HepG2 (cell line): ENCODE measurements at regions not wholly inside any gene's neighbourhood (a gene's known extent, or its start where the extent isn't known, plus 50 kb on each side); places are given as distances from the start of the nearest gene placed in this dataset.

Experiments used
- ATAC-seq: fragments of 200-7000 bp; cut with Tn5 transposase; 3 replicates; pipeline ENCODE4 v1.9.1; 2020; ENCODE audit warnings: mild to moderate bottlenecking, moderate library complexity
- BruUV-seq: library from RNA; stranded (reverse); fragments of 400-500 nt; replicated peaks from 2 replicates; lab custom pipeline; 2021; lab: Mats Ljungman, UMichigan
- CTCF ChIA-PET: fragments of 300-600 bp; formaldehyde crosslinking; extraction: SDS; loops from one replicate; lab custom pipeline; 2021; ENCODE audit warnings: low total read pairs, inconsistent platforms, low intra/inter-chr PET ratio; lab: Yijun Ruan, JAX
- POLR2A ChIA-PET: fragments of 350-600 bp; sonication (Branson Sonifier 250); formaldehyde crosslinking; loops from one replicate; lab custom pipeline; 2020; ENCODE audit warnings: antibody characterized with exemption, inconsistent platforms; lab: Yijun Ruan, JAX
- DNase-seq: peaks from one replicate; pipeline ENCODE4 v3.0.0-alpha.2; 2015; ENCODE audit warnings: low spot score
- FAIRE-seq: peaks from 3 replicates; lab custom pipeline; 2011; peaks lifted over from hg19 to GRCh38; lab: Jason Lieb, UNC
- H2AFZ ChIP-seq: one replicate; pipeline ENCODE4 v1.6.1; 2011; ENCODE audit warnings: low read length, inconsistent platforms
- H3K27ac ChIP-seq: fragments of 300-600 bp; 3 replicates; pipeline ENCODE4 v1.8.0; 2011; ENCODE audit warnings: mixed run types, mild to moderate bottlenecking, mixed read lengths, low read length, inconsistent platforms; ENCODE audit not compliant: insufficient read depth; ENCODE audit errors: extremely low read length
- H3K27me3 ChIP-seq, 2 experiments: fragments of 200-600 bp in 1 of 2; 2 replicates in 1 of 2; 3 replicates in 1 of 2; pipeline versions ENCODE4 v1.6.0 to v1.8.0; 2011; ENCODE audit warnings: low read length in 2 of 2, mild to moderate bottlenecking in 2 of 2, moderate library complexity in 2 of 2, inconsistent platforms in 1 of 2; ENCODE audit not compliant: insufficient read depth in 2 of 2, control insufficient read depth in 1 of 2
- H3K36me3 ChIP-seq, 2 experiments: fragments of 200-600 bp in 1 of 2; replicated peaks in 1 of 2; 2 replicates in 1 of 2; 3 replicates in 1 of 2; pipeline versions ENCODE4 v1.5.1 to v1.8.0; 2011; ENCODE audit warnings: low read length in 2 of 2, inconsistent platforms in 1 of 2; ENCODE audit not compliant: insufficient read depth in 2 of 2, control insufficient read depth in 1 of 2
- H3K4me1 ChIP-seq: 2 replicates; pipeline ENCODE4 v1.5.1; 2012; ENCODE audit warnings: low read length, inconsistent platforms; ENCODE audit not compliant: insufficient read depth
- H3K4me2 ChIP-seq: 2 replicates; pipeline ENCODE4 v1.6.0; 2011; ENCODE audit warnings: low read depth, low read length, inconsistent platforms
- H3K4me3 ChIP-seq, 3 experiments: fragments of 200-600 bp in 1 of 3; sonication (generic), shearing (Covaris generic) in 1 of 3; replicated peaks in 1 of 3; 2 replicates each; pipeline ENCODE4 v1.5.1; 2011 to 2016; ENCODE audit warnings: low read length in 3 of 3, inconsistent platforms in 2 of 3, low read depth in 2 of 3, mild to moderate bottlenecking in 2 of 3, control low read depth in 1 of 3, mixed read lengths in 1 of 3; ENCODE audit not compliant: insufficient read depth in 1 of 3
- H3K79me2 ChIP-seq: one replicate; pipeline ENCODE4 v1.6.1; 2011; ENCODE audit warnings: low read length, inconsistent platforms; ENCODE audit not compliant: insufficient read depth
- H3K9ac ChIP-seq: 2 replicates; pipeline ENCODE4 v1.6.0; 2011; ENCODE audit warnings: mild to moderate bottlenecking, low read depth, low read length, inconsistent platforms; ENCODE audit not compliant: insufficient read depth
- H3K9me3 ChIP-seq: 2 replicates; pipeline ENCODE4 v1.5.1; 2012; ENCODE audit warnings: mild to moderate bottlenecking, low read length
- H4K20me1 ChIP-seq: 2 replicates; pipeline ENCODE4 v1.6.0; 2011; ENCODE audit warnings: inconsistent platforms, mild to moderate bottlenecking, low read length, moderate library complexity; ENCODE audit not compliant: insufficient read depth
- ATF5 ChIP-seq: sonication (generic); formaldehyde crosslinking; IDR thresholded peaks from 2 replicates; pipeline ENCODE4 v1.4.0; 2020; ENCODE audit warnings: mild to moderate bottlenecking, low read depth, missing genetic modification reagents
- KDM2A ChIP-seq: sonication (generic); formaldehyde crosslinking; IDR thresholded peaks from 2 replicates; pipeline ENCODE4 v1.4.0; 2020; ENCODE audit warnings: low read depth, missing genetic modification reagents, borderline replicate concordance
- NCOA5 ChIP-seq: sonication (generic); formaldehyde crosslinking; IDR thresholded peaks from 2 replicates; pipeline ENCODE4 v1.4.0; 2020; ENCODE audit warnings: missing genetic modification reagents
- SAP130 ChIP-seq: IDR thresholded peaks from 2 replicates; pipeline ENCODE4 v1.6.1; 2016; ENCODE audit warnings: low read depth
- ZNF576 ChIP-seq: sonication (generic); formaldehyde crosslinking; IDR thresholded peaks from 2 replicates; pipeline ENCODE4 v1.4.0; 2020; ENCODE audit warnings: mild to moderate bottlenecking, missing genetic modification reagents
- ZNF704 ChIP-seq: sonication (generic); formaldehyde crosslinking; IDR thresholded peaks from 2 replicates; pipeline ENCODE4 v1.8.1; 2023; ENCODE audit warnings: mild to moderate bottlenecking, inconsistent platforms, moderate library complexity, missing genetic modification reagents, borderline replicate concordance
- WGBS: methylation state at CpG from one replicate; pipeline ENCODE4 v1.1.6; 2017; ENCODE audit warnings: low lambda C conversion rate; 5-methylcytosine and 5-hydroxymethylcytosine counted together
- in situ Hi-C: cut with HindIII; loops from 2 replicates; pipeline ENCODE4 v1.10.0; 2017; ENCODE audit warnings: low pct_unique_long_range_greater_than_20kb; ENCODE audit not compliant: extremely low pct_ligation_motif_present
- intact Hi-C: fragments of 100-400 bp; cut with micrococcal nuclease; formaldehyde crosslinking; loops from one replicate; pipeline ENCODE4 v1.10.0; 2022; ENCODE audit not compliant: unreplicated experiment

- no peaks in the 10 kb centered on the region for H3K79me2 ChIP-seq
Observed at GRCh38 chrY:21240662-21241310, 270.4 kb upstream of the RBMY1B start.

More at GRCh38 chrY:21240662-21241310, 270.4 kb upstream of the RBMY1B start:
- no peak for DNase-seq
- BruUV-seq, result no TSS peak
- intact Hi-C loops (no loop called here), in situ Hi-C loops (no loop called here)
- WGBS, result 21% methylated on average over 2 of the region's 2 CpGs
- no peak for ATAC-seq
- Histone ChIP-seq H3K9me3 (peaks cover 72% of the 10 kb centered on the region), H3K27me3 (no peaks in the 10 kb centered on the region), H3K4me3 (no peak overlapping the region), H2AFZ (no peak overlapping the region), H3K4me2 (no peak overlapping the region), H3K9ac (no peak overlapping the region), H3K36me3 (no peaks in the 10 kb centered on the region), H3K27ac (no peak overlapping the region), H3K4me1 (no peaks in the 10 kb centered on the region), H4K20me1 (no peaks in the 10 kb centered on the region)
- FAIRE-seq, result no peak
- ChIA-PET CTCF (no interaction called here), POLR2A (no interaction called here)
- TF ChIP-seq SAP130 (CRISPR knock-in tag) (no peak), ZNF704 (no peak), KDM2A (no peak), NCOA5 (CRISPR knock-in tag) (no peak), ZNF576 (no peak), ATF5 (CRISPR knock-in tag) (no peak)
